OCI-LY3 (cell line): ENCODE measurements at regions not wholly inside any gene's neighbourhood (a gene's known extent, or its start where the extent isn't known, plus 50 kb on each side); places are given as distances from the start of the nearest gene placed in this dataset.

Experiments
- H2AFZ ChIP-seq: fragments of 200-600, 300-600 bp; shearing (Covaris generic); 2 replicates; pipeline ENCODE4 v1.6.0; 2014; ENCODE audit warnings: antibody characterized with exemption, low read depth, low read length
- H3K27ac ChIP-seq: fragments of 200-600, 300-600 bp; sonication (generic); 2 replicates; pipeline ENCODE4 v1.5.1; 2014; ENCODE audit warnings: mild to moderate bottlenecking, low read length, moderate library complexity, mixed read lengths
- H3K27me3 ChIP-seq: fragments of 200-600, 300-600 bp; sonication (generic); 2 replicates; pipeline ENCODE4 v1.6.1; 2014; ENCODE audit warnings: low read depth, low read length, mixed read lengths
- H3K36me3 ChIP-seq: fragments of 200-600, 300-600 bp; sonication (generic); replicated peaks from 2 replicates; pipeline ENCODE3; 2014; ENCODE audit warnings: low read depth, low read length, mixed read lengths
- H3K4me1 ChIP-seq: fragments of 300-600, 200-600 bp; sonication (generic); 2 replicates; pipeline ENCODE4 v1.6.1; 2014; ENCODE audit warnings: low read length, mixed read lengths
- H3K4me2 ChIP-seq: fragments of 200-600, 300-600 bp; sonication (generic); 2 replicates; pipeline ENCODE4 v1.6.1; 2014; ENCODE audit warnings: low read length, mixed read lengths
- H3K4me3 ChIP-seq: fragments of 300-600, 200-600 bp; sonication (generic); 2 replicates; pipeline ENCODE4 v1.5.1; 2014; ENCODE audit warnings: antibody characterized with exemption, mild to moderate bottlenecking, low read length, moderate library complexity
- H3K79me2 ChIP-seq: fragments of 300-600, 200-600 bp; shearing (Covaris generic); 2 replicates; pipeline ENCODE4 v1.6.1; 2014; ENCODE audit warnings: mild to moderate bottlenecking, low read length, mixed read lengths
- H3K9ac ChIP-seq: fragments of 300-600, 200-600 bp; shearing (Covaris generic); 2 replicates; pipeline ENCODE4 v1.6.0; 2014; ENCODE audit warnings: mild to moderate bottlenecking, low read length, moderate library complexity
- H3K9me3 ChIP-seq: fragments of 200-600, 300-600 bp; shearing (Covaris generic); 2 replicates; pipeline ENCODE4 v1.6.1; 2014; ENCODE audit warnings: low read length, mixed read lengths; ENCODE audit not compliant: insufficient read depth
- H4K20me1 ChIP-seq: fragments of 200-600, 300-600 bp; sonication (generic); 2 replicates; pipeline ENCODE4 v1.6.1; 2016; ENCODE audit warnings: low read length, mixed read lengths; ENCODE audit not compliant: insufficient read depth
- CTCF ChIP-seq: fragments of 200-600, 300-600 bp; sonication (generic); IDR thresholded peaks from 2 replicates; pipeline ENCODE4 v1.5.1; 2014; ENCODE audit warnings: antibody characterized with exemption, low read length, low read depth
- EZH2phosphoT487 ChIP-seq: fragments of 200-600 bp; shearing (Covaris generic); IDR thresholded peaks from 2 replicates; pipeline ENCODE4 v1.6.1; 2018; ENCODE audit warnings: antibody characterized with exemption, mixed run types, low read depth

GRCh38 chr22:47266329-47266728 lies 503.9 kb downstream of the TBC1D22A start:
- no peak overlapping the region for H3K9ac ChIP-seq

GRCh38 chr22:47260551-47260950 lies 498.1 kb downstream of the TBC1D22A start:
- no peak overlapping the region for H2AFZ ChIP-seq
- H3K9ac ChIP-seq: no peak overlapping the region

More at GRCh38 chr22:47266329-47266728, 503.9 kb downstream of the TBC1D22A start:
- H4K20me1 ChIP-seq: no peaks in the 10 kb centered on the region
- H3K36me3 ChIP-seq: no peaks in the 10 kb centered on the region
- H3K4me1 ChIP-seq: no peaks in the 10 kb centered on the region
- no peaks in the 10 kb centered on the region for H3K79me2 ChIP-seq
- no peak overlapping the region for H3K4me2 ChIP-seq
- H3K4me3 ChIP-seq: no peak overlapping the region
- peaks cover 13% of the 10 kb centered on the region; the same call in 1 of the 2 replicates for H3K27me3 ChIP-seq
- H3K9me3 ChIP-seq: no peaks in the 10 kb centered on the region
- no peak overlapping the region for H2AFZ ChIP-seq
- no peak for TF ChIP-seq EZH2phosphoT487
- no peak for TF ChIP-seq CTCF
- H3K27ac ChIP-seq: no peak overlapping the region

GRCh38 chr22:47259990-47260389 lies 497.5 kb downstream of the TBC1D22A start:
- 0 out of 2 replicates have a peak overlapping the region, but pooled peaks have one; percentile 31 for H2AFZ ChIP-seq
- no peak overlapping the region for H3K4me2 ChIP-seq
- TF ChIP-seq EZH2phosphoT487: no peak
- TF ChIP-seq CTCF: no peak
- 0 out of 2 replicates have a peak, but pooled peaks cover 7% of the 10 kb centered on the region for H3K9me3 ChIP-seq
- H4K20me1 ChIP-seq: no peaks in the 10 kb centered on the region
- H3K4me1 ChIP-seq: no peaks in the 10 kb centered on the region
- H3K27me3 ChIP-seq: 0 out of 2 replicates have a peak, but pooled peaks cover 6% of the 10 kb centered on the region
- no peak overlapping the region for H3K4me3 ChIP-seq
- H3K36me3 ChIP-seq: no peaks in the 10 kb centered on the region
- H3K79me2 ChIP-seq: no peaks in the 10 kb centered on the region
- no peak overlapping the region for H3K9ac ChIP-seq
- no peak overlapping the region for H3K27ac ChIP-seq

More at GRCh38 chr22:47260551-47260950, 498.1 kb downstream of the TBC1D22A start:
- no peak overlapping the region for H3K4me3 ChIP-seq
- no peak overlapping the region for H3K27ac ChIP-seq
- no peaks in the 10 kb centered on the region for H4K20me1 ChIP-seq
- 0 out of 2 replicates have a peak, but pooled peaks cover 7% of the 10 kb centered on the region for H3K9me3 ChIP-seq
- no peak for TF ChIP-seq CTCF
- no peak for TF ChIP-seq EZH2phosphoT487
- no peaks in the 10 kb centered on the region for H3K36me3 ChIP-seq
- H3K4me2 ChIP-seq: no peak overlapping the region
- H3K79me2 ChIP-seq: no peaks in the 10 kb centered on the region
- H3K4me1 ChIP-seq: no peaks in the 10 kb centered on the region
- H3K27me3 ChIP-seq: 0 out of 2 replicates have a peak, but pooled peaks cover 6% of the 10 kb centered on the region

- no peaks in the 10 kb centered on the region for H3K4me1 ChIP-seq
- H2AFZ ChIP-seq: no peak overlapping the region
- no peaks in the 10 kb centered on the region for H3K79me2 ChIP-seq
- H3K4me3 ChIP-seq: no peak overlapping the region
- H3K4me2 ChIP-seq: no peak overlapping the region
- H3K9ac ChIP-seq: no peak overlapping the region
- no peak overlapping the region for H3K27ac ChIP-seq
- H3K27me3 ChIP-seq: 0 out of 2 replicates have a peak, but pooled peaks cover 6% of the 10 kb centered on the region
- 0 out of 2 replicates have a peak, but pooled peaks cover 7% of the 10 kb centered on the region for H3K9me3 ChIP-seq
- H4K20me1 ChIP-seq: no peaks in the 10 kb centered on the region
- TF ChIP-seq CTCF (no peak), EZH2phosphoT487 (no peak)
- no peaks in the 10 kb centered on the region for H3K36me3 ChIP-seq
Observed at GRCh38 chr22:47259049-47259448, 496.6 kb downstream of the TBC1D22A start.
